Cardiac fibroblast (primary cell): ENCODE measurements at regions not wholly inside any gene's neighbourhood (a gene's known extent, or its start where the extent isn't known, plus 50 kb on each side); places are given as distances from the start of the nearest gene placed in this dataset.
A peak's percentile ranks its signal among the peaks of the same experiment; 100 is the strongest.

Experiments
- DNase-seq, 2 donors: peaks; one replicate each; pipeline versions ENCODE4 v3.0.0 to v3.0.0-alpha.2; 2010; ENCODE audit warnings: low read depth in 2 of 2
- H3K4me3 ChIP-seq, 2 donors: replicated peaks in 1 of 2; 1 replicate in 1 of 2; 2 replicates in 1 of 2; pipeline ENCODE4 v1.5.1; 2011; ENCODE audit warnings: low read depth in 2 of 2, low read length in 2 of 2, mild to moderate bottlenecking in 2 of 2, moderate library complexity in 1 of 2
- CTCF ChIP-seq: IDR thresholded peaks from one replicate; pipeline ENCODE4 v1.5.1; 2011; ENCODE audit warnings: low read depth, mild to moderate bottlenecking, low read length, inconsistent platforms

- no peak for DNase-seq
- no peak for TF ChIP-seq CTCF
- no peak overlapping the region for H3K4me3 ChIP-seq
These were observed 66.0 kb upstream of the HAAO start for GRCh38 chr2:42858140-42859005.

GRCh38 chr2:42856891-42857632, 64.7 kb upstream of the HAAO start:
- DNase-seq = no peak
- TF ChIP-seq CTCF = no peak
- H3K4me3 ChIP-seq = no peak overlapping the region

- H3K4me3 ChIP-seq = no peak overlapping the region
- no peak for TF ChIP-seq CTCF
- DNase-seq = no peak
These were observed 63.9 kb upstream of the HAAO start for GRCh38 chr2:42856106-42856860.

- TF ChIP-seq CTCF = no peak
- DNase-seq = no peak
- H3K4me3 ChIP-seq = no peak overlapping the region
These were observed 63.0 kb upstream of the HAAO start for GRCh38 chr2:42855221-42855970.

- no peak for TF ChIP-seq CTCF
- no peak overlapping the region for H3K4me3 ChIP-seq
- DNase-seq = peak; percentile 33 to 34
These were observed 61.9 kb upstream of the HAAO start for GRCh38 chr2:42854207-42854818.
